ENCODE measurements at regions not wholly inside any gene's neighbourhood (a gene's known extent, or its start where the extent isn't known, plus 50 kb on each side); places are given as distances from the start of the nearest gene placed in this dataset.

GRCh38 chr12:85504164-85504563 is 224.1 kb downstream of the ALX1 start:
- TF ChIP-seq POLR2AphosphoS5 (IDR thresholded peaks at IDR 0.05) (no peak), CTCF (IDR thresholded peaks at IDR 0.05) (no peak), POLR2A (IDR thresholded peaks at IDR 0.05) (no peak), EP300 (IDR thresholded peaks at IDR 0.05) (no peak)

Data from sigmoid colon (tissue), 4 donors.